HL-60/S4 treated with retinoic acid at 250 ng/mL for 4 days and 3 days (cell line): ENCODE measurements at regions not wholly inside any gene's neighbourhood (a gene's known extent, or its start where the extent isn't known, plus 50 kb on each side); places are given as distances from the start of the nearest gene placed in this dataset.

Experiments used
- in situ Hi-C: fragments of 300-500 bp; cut with MboI; formaldehyde crosslinking; loops from 2 replicates; pipeline ENCODE4 v1.7.0; 2022; ENCODE audit warnings: low sequenced_read_pairs

DNA sequence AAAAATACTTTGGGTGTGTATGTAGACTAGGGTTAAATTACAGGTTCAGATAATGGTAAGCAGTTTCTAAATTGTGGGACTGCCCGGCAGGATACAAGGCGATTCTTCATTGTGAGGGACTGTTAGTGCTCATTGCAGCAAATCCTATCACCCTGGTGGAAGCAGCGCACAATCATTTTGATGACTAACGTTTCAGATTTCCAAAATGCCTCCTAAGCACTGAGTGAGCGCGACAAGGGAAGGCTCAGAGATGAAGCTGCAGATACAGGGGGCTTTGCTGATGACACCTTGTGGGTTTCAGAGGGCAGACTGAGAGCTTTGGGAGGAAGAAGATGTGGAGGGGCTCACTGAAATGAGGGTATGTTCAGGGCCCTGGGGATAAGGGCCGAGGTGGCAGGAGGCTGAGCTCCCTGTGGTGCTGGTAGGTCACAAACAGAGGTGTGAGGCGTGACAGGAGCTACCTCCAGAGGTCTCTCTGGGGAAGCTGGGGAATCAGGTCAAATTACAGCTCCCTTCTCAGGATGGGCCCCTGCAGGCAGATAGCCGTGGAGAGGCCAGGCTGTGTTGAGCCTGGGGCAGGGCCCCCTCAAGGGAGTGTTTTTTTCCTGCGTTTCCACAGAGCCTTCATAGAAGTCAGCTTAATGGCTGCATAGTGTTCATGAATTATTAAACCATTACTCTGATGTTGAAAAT lies 84.5 kb upstream of the FYN start:
- in situ Hi-C loops, result no loop called here

DNA sequence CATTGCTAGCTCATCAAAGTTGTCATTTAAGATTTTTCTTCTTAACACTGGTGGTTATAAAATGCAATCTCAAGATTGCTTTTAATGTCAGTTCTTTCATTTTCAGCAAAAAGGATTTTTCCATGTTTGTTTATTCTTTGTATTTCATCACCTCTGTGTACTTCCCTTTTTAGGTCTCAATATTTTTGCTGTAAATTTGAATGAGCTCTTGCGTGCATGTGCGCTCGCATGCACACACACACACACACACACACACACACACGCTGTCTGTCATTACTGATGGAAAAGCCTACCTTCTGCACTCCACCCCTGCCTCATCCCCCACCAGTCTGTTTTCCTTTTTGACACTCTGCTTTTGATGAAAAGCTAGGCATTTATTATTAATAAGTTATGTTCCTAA lies 85.3 kb upstream of the FYN start:
- in situ Hi-C loops, result no loop called here

DNA sequence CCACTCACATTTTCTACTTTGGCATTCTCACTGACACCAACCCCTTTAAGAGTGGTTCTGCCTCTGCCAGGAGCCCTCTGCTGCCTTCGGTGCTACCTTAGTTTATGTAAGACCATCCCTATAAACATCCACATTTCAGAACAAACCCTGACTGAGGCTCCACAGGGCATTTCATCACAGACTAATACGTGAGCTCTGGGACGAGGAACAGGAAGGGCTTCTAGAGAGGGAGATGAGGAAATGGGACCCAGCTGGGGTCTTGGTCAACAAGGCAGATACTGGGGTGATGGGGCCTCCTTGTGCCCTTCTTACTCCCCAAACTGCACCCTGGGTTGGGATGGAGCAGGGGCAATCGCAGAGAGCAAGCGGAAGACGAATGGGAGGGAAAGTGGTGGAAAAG lies 86.5 kb upstream of the FYN start:
- in situ Hi-C loops, result no loop called here

- in situ Hi-C loops, result no loop called here
These were observed 86.8 kb upstream of the CCN6 start for GRCh38 chr6:111967131-111967530.

- in situ Hi-C loops, result no loop called here
These were observed 83.5 kb upstream of the CCN6 start for GRCh38 chr6:111970426-111970825.

DNA sequence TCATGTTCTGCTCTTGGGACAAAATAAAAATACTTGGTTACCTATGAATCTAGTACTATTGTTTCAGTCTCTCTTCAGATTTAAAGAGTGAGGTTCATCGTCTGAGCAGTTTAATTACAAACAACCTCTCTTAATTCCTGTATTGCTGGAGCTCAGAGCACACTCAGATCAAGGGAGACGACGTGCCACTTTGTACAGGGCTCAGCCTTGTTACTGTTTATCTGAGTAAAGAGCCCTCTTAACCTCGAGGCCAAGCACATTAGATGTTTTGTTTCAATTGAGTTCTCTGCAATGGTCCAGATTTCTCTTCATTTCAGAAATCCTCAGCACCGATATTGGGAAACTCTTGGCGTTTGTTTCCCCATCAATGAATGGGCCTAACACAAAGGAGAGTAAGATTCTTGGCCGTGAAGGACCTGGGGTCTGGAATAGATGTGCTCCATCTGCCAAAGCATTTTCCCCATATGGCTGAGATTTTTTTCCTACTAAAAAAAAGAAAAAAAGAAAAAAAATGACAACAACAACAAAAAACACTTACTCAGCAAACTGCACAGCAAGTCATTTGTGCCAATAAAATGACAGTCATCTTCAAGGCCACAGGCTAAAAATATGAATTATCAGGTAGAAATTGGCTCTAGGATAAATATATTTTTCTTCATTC lies 82.6 kb upstream of the CCN6 start:
- in situ Hi-C loops, result no loop called here

DNA sequence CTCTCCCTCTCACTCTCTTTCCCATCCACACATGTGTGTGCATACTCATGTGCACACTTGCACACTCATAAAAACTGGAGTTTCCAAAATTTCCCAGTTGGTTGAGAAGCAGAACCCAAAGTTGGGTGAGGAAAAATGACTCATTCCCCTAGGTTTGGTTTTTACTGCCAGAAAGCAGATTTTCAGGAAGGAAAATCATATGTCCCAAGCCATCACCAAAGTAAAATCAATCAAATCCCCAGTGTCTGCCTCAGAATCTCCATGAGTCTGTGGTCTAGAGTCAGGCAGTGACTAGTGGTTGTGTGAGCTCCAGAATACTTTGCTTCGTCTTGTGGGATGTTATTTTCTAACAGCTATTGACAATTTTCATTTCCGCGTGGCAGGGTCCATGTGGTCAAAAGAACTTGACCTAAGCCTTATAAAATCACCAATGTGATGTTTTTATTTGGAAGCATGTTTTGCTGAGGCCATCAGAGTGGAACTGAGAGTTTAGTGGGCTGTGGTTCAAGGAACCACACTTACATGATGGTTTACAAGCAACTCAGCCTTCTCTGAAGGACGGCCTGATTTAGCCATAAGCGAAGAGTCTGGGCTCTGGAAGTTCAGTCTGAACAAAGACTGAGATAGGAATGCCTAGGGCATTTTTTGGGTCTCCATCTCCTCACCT lies 81.9 kb upstream of the CCN6 start:
- in situ Hi-C loops, result no loop called here

- in situ Hi-C loops, result no loop called here
These were observed 81.2 kb upstream of the CCN6 start for GRCh38 chr6:111972745-111973117.

- in situ Hi-C loops, result no loop called here
These were observed 80.7 kb upstream of the CCN6 start for GRCh38 chr6:111973118-111973761.

DNA sequence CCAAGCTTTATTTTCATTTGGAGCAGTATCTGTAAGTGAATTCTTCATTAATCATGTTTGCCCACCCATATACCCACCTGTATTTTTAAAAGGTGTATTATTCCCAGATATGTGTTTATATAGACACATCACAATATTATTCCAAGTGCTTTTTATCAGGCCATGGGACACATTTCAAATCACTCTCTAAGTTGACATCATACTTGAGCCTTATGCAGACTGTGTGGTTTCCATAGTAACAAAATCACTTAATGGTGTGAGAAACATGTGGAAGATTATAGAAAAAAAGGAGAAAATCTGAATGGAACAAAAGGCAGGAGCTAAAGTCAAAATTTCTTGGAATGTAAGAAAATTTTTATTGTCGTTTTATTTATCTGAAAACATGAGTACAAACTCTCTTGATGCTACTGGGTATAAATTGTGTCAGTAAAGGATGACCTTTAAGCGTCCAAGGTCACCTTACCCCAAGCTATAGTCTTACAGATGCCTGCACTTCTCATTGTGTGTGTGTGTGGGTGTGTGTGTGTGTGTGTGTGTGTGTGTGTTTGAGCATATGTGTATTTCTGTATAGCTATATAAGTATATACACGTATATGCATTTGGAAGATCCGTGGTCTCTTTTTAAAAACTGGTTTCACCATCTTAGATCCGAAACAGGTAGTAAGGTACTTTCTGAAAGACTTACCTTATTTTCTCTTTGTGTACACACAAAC lies 79.8 kb upstream of the CCN6 start:
- in situ Hi-C loops, result no loop called here

GRCh38 chr6:111975466-111975865 lies 78.4 kb upstream of the CCN6 start:
- in situ Hi-C loops, result no loop called here

GRCh38 chr6:111976139-111976538 lies 77.8 kb upstream of the CCN6 start:
- in situ Hi-C loops, result no loop called here

DNA sequence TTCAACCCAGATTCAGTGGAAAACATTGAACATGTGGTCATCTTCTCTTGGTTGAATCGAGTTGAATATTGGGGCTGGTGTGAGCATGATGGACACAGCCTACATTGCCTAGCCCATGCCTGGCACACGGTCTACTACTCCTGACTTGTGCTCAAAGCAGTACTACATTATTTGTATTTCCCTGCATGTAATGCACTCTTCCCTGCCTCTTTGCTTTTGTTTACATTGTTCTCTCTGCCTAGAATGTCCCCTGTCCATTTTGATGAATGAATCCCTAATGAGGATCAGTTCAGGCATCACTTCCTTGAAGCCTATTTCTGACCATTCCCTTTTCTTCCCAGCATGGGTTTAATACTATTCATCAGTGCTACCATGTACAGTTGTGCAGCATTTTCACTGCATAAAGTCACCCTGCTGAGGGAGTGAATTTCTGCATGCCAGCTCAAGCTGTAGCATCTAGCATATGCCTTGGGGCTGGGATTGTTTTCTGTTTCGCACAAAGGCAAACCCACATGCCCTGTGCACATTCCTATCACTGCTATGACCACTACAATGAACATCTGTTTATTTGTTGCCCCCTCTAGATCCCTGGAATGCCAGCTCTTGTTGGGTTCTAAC lies 75.3 kb upstream of the CCN6 start:
- in situ Hi-C loops, result no loop called here

DNA sequence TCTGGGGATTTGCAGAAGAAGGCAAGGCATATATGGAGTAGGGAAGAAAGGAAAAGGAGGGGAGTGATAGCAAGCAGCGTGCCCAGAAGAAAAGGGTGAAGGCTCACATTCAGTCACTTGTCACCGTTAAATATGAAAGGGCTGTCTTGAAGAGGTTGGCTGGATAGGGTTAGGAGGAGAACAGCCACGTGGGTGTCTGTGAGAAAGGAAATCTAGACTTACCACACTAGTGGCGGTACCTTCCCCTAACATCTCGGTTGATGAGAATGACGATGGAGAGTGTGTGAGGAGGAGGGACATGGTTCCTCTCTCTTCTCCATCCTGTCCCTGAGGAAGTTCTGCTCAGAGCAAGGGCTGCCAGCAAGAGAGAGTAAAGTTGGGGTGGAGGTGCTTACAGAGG lies 74.3 kb upstream of the CCN6 start:
- in situ Hi-C loops, result no loop called here

DNA sequence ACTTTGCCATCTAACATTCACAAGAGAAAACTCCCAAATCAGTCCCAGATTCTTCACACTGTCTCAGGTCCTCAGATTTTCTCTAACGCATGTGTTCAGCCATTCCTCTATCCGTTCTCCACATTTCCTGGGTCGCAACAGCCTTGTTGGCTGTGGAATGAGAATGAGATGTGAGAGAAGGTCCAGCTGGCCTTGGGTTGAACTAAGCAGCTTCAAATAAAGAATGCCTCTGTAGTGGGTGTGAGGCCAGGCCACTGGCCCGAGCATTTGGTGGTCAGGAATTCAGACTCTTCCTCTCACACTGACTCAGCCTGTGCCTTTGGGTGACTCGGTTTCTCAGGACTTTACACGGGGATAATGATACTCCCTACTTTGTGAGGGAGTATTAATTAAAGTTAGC lies 73.8 kb upstream of the CCN6 start:
- in situ Hi-C loops, result no loop called here

DNA sequence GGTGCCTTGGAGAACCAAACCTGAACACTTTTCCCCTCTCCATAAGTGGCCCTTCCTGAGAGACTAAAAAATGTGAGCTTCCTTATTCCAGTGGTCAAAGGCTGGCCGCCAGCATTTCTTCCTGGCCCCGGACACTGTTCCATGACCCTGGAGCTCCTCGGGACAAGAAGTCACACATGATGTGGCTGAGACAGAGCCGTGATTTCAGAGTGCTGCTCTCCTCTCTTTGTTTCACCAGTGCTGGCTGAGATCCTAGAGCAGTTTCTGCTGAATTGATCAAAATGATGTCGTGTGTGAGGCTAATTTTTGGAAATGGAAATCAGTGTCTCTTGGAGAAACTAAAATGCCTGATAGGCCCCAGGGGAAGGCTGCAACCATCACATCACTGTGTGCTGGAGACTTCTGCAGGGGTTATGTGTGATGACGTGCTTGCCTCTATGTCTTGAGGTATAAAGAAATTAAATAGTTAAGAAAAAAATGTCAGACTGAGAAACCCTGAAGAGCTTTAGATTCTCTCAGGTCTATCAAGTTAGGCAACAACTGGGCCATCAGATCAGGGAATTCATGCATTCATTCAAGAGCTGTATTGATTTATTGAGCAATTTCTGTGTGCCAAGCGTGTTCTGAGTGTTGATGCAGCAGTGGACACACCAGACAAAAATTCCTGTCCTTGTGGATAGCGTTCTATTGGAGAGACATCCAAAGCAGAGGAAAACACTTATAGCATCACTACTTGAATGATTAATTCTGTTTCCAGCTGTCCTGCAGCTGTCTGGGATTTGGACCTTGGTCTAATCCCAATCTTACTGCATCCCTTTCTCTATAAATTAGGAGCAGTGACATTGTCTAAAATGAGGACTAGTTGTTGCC lies 72.7 kb upstream of the CCN6 start:
- in situ Hi-C loops, result no loop called here

GRCh38 chr6:111982681-111983080 lies 71.2 kb upstream of the CCN6 start:
- in situ Hi-C loops, result no loop called here

DNA sequence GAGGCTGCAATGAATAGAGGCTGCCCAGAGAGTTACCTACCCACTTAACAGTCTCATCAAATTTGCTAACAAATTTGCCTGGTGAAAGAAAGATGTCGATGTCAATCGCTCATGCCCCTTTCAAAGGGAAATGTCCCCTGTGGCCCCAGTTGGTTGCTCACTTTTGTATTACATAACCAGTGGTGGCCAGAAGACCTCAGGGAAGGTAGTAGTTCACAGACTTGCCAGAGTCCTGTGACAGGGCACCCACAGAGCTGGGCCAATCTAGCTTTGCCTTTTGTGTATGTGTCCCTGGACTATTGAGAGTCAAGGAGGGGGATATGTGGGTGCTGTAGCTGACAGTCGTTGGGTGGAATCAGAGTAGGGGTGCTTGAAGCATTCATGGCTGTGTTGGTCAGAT lies 70.7 kb upstream of the CCN6 start:
- in situ Hi-C loops, result no loop called here

DNA sequence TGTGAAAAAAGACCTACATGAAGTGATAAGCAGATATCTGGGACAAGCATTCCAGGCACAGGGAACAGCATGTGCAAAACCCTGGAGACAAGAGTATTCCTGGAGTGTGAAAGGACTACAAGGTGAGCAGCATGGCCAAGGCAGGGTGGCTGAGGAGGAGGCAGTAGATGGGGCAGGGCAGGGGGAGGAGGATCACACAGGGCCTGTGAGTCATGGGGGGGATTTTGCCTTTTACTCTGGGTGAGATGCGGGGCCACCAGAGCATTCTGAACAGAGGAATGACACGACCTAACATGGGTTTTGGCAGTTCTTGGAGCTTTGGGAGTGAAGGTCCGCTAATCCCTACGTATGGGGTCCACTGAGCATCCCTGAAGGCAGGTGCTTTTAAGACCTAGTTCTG lies 69.8 kb upstream of the CCN6 start:
- in situ Hi-C loops, result no loop called here
